Thymus (tissue), 11 donors: ENCODE measurements at regions not wholly inside any gene's neighbourhood (a gene's known extent, or its start where the extent isn't known, plus 50 kb on each side); places are given as distances from the start of the nearest gene placed in this dataset.

Experiments
- DNase-seq, 9 donors: peaks; one replicate each; pipeline ENCODE4 v3.0.0-alpha.2; 2013; ENCODE audit warnings: low spot score in 9 of 9, low read depth in 6 of 9, missing footprints in 1 of 9
- H3K27ac ChIP-seq, 2 donors: one replicate each; pipeline ENCODE4 v1.5.1; 2013; ENCODE audit warnings: control low read depth in 1 of 2, low read depth in 1 of 2, low read length in 1 of 2, mild to moderate bottlenecking in 1 of 2, moderate library complexity in 1 of 2
- H3K27me3 ChIP-seq, 2 donors: one replicate each; pipeline ENCODE4 v1.5.1; 2013; ENCODE audit warnings: low read length in 1 of 2; ENCODE audit not compliant: control insufficient read depth in 2 of 2, insufficient read depth in 1 of 2
- H3K36me3 ChIP-seq, 2 donors: one replicate each; pipeline ENCODE4 v1.5.1; 2013; ENCODE audit warnings: low read length in 1 of 2, mild to moderate bottlenecking in 1 of 2, moderate library complexity in 1 of 2; ENCODE audit not compliant: control insufficient read depth in 2 of 2, insufficient read depth in 2 of 2
- H3K4me1 ChIP-seq, 2 donors: one replicate each; pipeline ENCODE4 v1.5.1; 2013; ENCODE audit warnings: low read length in 2 of 2; ENCODE audit not compliant: control insufficient read depth in 2 of 2, insufficient read depth in 2 of 2
- H3K4me3 ChIP-seq, 2 donors: one replicate each; pipeline ENCODE4 v1.5.1; 2013; ENCODE audit warnings: low read length in 2 of 2, control low read depth in 1 of 2, mild to moderate bottlenecking in 1 of 2
- H3K9me3 ChIP-seq, 2 donors: one replicate each; pipeline ENCODE4 v1.5.1; 2013; ENCODE audit warnings: low read length in 1 of 2, mild to moderate bottlenecking in 1 of 2; ENCODE audit not compliant: control insufficient read depth in 2 of 2, insufficient read depth in 1 of 2
- WGBS: extraction: QIAGEN DNeasy Blood & Tissue Kit; methylation state at CpG from one replicate; pipeline ENCODE4 v1.1.7; 2013; 5-methylcytosine and 5-hydroxymethylcytosine counted together
- donor health status: healthy.

DNA sequence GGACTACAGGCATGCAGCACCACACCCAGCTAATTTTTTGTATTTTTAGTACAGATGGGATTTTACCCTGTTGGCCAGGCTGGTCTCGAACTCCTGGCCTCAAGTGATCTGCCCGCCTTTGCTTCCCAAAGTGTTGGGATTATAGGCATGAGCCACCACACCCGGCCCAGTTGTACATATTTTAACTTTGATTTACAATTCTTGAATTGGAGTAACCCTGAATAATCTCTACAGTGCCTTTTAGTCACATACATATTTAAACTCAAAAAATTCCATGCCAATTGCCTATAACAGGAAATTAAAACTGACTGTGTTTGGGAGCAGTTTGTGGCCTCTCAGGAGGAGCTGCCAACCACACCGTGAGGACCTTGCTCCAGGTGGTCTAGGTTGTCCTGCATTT is 199.8 kb upstream of the PDE10A start:
- H3K27ac ChIP-seq: no peak overlapping the region
- peaks cover 0 to 2% of the 10 kb centered on the region in 2 donors for H3K27me3 ChIP-seq
- 89% methylated on average over 4 of the region's 4 CpGs for WGBS
- H3K4me3 ChIP-seq: no peak overlapping the region
- H3K9me3 ChIP-seq: no peaks in the 10 kb centered on the region
- DNase-seq: no peak
- no peaks in the 10 kb centered on the region for H3K4me1 ChIP-seq
- H3K36me3 ChIP-seq: no peaks in the 10 kb centered on the region

- no peaks in the 10 kb centered on the region for H3K36me3 ChIP-seq
- WGBS: 69% methylated on average over 6 of the region's 6 CpGs
- no peak overlapping the region for H3K4me3 ChIP-seq
- no peaks in the 10 kb centered on the region for H3K4me1 ChIP-seq
- H3K27ac ChIP-seq: no peak overlapping the region
- no peaks in the 10 kb centered on the region for H3K9me3 ChIP-seq
- H3K27me3 ChIP-seq: peaks cover 0 to 6% of the 10 kb centered on the region in 2 donors
- DNase-seq: no peak
Measured at GRCh38 chr6:165861226-165861625, 198.2 kb upstream of the PDE10A start.

DNA sequence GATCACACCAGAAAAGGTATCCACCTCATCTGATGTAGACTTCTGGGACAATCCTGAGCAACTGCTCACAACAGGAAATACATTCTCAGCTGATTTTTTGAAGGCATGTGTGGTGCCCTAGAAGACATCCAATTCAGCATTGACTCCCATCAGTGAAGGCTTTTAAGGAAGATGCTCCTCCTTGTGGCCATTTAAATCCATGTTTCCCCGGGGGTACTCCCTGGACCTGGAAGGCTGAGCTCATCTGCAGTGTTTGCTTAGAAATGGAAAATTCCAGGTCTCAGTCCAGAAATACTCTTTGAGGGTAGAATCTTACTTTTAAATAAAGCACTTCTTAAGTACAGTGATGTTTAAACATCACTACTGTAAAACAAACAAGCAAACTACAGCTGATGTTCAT is 195.5 kb upstream of the PDE10A start:
- WGBS: 41% methylated on average over 1 of the region's 1 CpG
- Histone ChIP-seq H3K36me3 (no peaks in the 10 kb centered on the region), H3K27me3 (peaks cover 18 to 33% of the 10 kb centered on the region in 2 donors), H3K4me1 (no peaks in the 10 kb centered on the region), H3K27ac (no peak overlapping the region), H3K4me3 (no peak overlapping the region), H3K9me3 (no peaks in the 10 kb centered on the region)
- DNase-seq: no peak

DNA sequence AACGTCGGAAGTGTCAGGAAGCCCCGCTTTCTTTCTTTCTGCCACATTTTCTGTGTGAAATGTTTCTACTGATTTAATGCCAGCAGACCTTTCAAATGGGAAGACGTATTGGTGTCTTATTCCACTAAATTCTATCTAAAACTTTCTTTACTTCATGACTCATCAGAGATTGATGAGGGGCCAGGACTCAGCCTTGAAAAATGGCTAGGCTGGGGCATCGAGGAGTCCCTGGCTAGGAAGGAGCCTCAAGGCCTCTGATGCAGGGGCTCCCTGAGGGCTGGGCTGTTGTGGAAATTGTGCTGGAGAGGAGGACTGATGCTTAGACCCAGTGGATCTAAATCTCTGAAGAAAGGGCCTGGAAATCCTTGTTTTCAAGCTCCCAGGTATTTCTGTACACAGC is 192.8 kb upstream of the PDE10A start:
- WGBS: 90% methylated on average over 5 of the region's 5 CpGs

DNA sequence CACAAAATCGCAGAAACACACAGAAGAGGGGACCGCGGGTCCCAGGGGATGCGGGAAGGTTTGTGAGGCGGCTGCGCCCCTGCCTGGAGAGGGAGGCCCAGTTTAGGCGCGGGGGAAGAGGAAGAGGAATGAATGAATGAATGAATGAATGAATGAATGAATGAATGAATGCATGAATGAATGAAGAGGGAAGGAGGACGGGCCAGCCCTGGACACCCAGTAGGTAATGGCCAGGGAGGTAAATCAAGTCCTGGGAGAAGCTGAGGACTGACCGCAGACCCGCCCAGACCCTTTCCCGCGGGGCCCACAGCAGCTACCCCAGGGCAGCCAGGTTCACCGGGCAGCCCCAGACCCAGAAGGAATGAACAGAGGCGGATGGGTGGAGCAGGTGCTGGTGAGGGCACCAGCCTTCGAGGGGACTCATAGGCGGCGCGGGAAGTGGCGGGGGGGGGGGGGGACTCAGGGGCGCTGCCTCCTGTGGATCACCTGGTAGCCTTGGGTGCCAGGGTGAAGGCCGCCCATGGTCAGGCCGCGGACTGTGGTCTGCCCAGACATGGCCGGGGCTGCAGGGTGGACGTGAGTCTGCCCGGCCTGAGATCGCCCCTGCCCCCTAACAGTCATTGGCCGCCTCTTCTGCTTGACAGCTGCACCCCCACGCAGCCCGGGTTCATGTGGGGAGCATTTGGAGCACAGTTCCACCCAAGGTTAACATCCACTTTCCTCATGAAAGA is 192.0 kb upstream of the PDE10A start:
- H3K27me3 ChIP-seq: peaks cover 24 to 52% of the 10 kb centered on the region in 2 donors
- no peaks in the 10 kb centered on the region for H3K36me3 ChIP-seq
- peaks cover 0 to 2% of the 10 kb centered on the region in 2 donors for H3K4me1 ChIP-seq
- no peak overlapping the region for H3K27ac ChIP-seq
- no peak overlapping the region for H3K4me3 ChIP-seq
- no peaks in the 10 kb centered on the region for H3K9me3 ChIP-seq
- 84% methylated on average over 31 of the region's 31 CpGs for WGBS
- no peak for DNase-seq

More for the DNA sequence above, 192.8 kb upstream of the PDE10A start:
- H3K27ac ChIP-seq: no peak overlapping the region
- no peaks in the 10 kb centered on the region for H3K9me3 ChIP-seq
- no peaks in the 10 kb centered on the region for H3K4me1 ChIP-seq
- no peak overlapping the region for H3K4me3 ChIP-seq
- H3K36me3 ChIP-seq: no peaks in the 10 kb centered on the region
- no peak for DNase-seq
- H3K27me3 ChIP-seq: peaks cover 24 to 50% of the 10 kb centered on the region in 2 donors

DNA sequence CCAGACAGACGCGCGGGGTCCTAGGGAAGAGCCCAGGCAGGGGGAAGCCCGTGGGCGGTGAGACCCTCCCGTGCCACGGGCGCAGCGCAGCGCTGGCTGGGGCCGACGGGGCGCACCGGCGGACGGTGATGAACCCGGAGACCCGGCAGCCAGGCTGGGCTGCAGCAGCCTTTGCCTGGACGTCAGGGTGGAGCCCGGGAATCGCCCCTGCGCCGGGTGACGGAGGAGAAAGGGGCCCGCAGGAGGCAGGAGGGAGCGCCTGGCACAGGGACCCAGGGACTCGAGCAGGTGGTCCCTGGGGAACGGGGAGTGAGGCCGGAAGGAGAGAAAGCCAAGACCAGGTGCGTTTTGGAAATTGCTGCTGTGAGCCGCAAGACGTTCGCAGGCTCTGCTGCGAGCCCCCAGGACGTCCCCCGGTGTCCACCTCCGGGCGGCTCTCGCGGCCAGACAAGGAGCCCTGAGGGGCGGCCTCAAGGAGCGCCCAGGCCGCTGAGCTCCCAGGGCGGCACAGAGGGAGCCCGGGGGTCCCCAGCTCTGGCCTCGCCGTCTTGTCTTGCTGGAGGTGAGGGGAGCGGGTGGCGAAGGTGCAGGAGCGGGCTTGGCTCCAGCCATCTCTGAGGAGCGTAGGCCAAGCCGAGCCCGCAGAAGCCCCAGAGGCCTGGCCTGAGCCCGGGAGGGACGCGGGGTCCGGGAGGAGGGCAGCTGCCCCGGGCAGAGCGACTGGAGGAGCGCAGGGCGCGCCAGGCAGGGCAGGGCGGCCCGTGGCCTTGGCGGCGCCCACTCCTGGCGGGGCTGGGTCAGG is 191.2 kb upstream of the PDE10A start:
- Histone ChIP-seq H3K4me3 (no peak overlapping the region), H3K27me3 (peaks cover 28 to 57% of the 10 kb centered on the region in 2 donors), H3K36me3 (no peaks in the 10 kb centered on the region), H3K9me3 (no peaks in the 10 kb centered on the region), H3K4me1 (peaks cover 0 to 9% of the 10 kb centered on the region in 2 donors), H3K27ac (no peak overlapping the region)
- WGBS: 14% methylated on average over 67 of the region's 67 CpGs
- no peak for DNase-seq

DNA sequence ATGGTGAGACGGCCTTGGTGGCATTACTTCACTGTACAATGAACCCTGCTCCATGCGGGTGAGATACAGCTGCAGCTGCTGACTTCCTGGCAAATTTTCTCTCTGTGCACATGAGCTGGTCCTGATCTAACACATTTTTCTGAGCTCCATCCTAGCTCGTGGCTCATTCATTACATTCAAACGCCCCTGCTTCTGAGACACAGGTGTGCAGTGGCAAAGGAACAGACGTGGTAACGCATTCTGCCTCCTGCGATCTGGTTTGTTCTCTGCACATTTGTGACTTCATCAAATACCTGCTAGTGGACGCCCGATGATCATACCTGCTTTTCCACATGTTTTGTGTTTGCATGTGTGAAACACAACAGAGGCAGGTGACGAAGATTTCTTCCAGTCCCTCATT is 189.6 kb upstream of the PDE10A start:
- Histone ChIP-seq H3K4me3 (no peak overlapping the region), H3K4me1 (peaks cover 0 to 14% of the 10 kb centered on the region in 2 donors), H3K27me3 (peaks cover 28 to 66% of the 10 kb centered on the region in 2 donors)

GRCh38 chr6:165850434-165851019 is 187.5 kb upstream of the PDE10A start:
- no peak overlapping the region for H3K27ac ChIP-seq
- no peaks in the 10 kb centered on the region for H3K36me3 ChIP-seq
- peaks cover 0 to 14% of the 10 kb centered on the region in 2 donors for H3K4me1 ChIP-seq
- DNase-seq: peak in 6 of 9 donors; percentile 29 to 69 (median 43)
- peaks cover 35 to 74% of the 10 kb centered on the region in 2 donors for H3K27me3 ChIP-seq
- H3K9me3 ChIP-seq: peaks cover 0 to 1% of the 10 kb centered on the region in 2 donors
- H3K4me3 ChIP-seq: no peak overlapping the region
- 17% methylated on average over 9 of the region's 9 CpGs for WGBS

More for the DNA sequence above, 189.6 kb upstream of the PDE10A start:
- Histone ChIP-seq H3K36me3 (no peaks in the 10 kb centered on the region), H3K9me3 (no peaks in the 10 kb centered on the region), H3K27ac (no peak overlapping the region)
- DNase-seq: peak in 1 of 9 donors; percentile 28
- WGBS: 78% methylated on average over 10 of the region's 10 CpGs
